ENCODE measurements at regions not wholly inside any gene's neighbourhood (a gene's known extent, or its start where the extent isn't known, plus 50 kb on each side); places are given as distances from the start of the nearest gene placed in this dataset.

- POLR2A ChIA-PET, result no interaction called here
- CTCF ChIA-PET, result no interaction called here
These were observed 185.0 kb downstream of the SEMA6A start for GRCh38 chr5:116389601-116390000.

- CTCF ChIA-PET, result interaction anchor here (0.6 kb wide), 1 partner anchor 159 kb away, joined by 5 read pairs; no protein-coding TSS in a partner anchor
These were observed 185.9 kb downstream of the SEMA6A start for GRCh38 chr5:116388564-116389258.

GRCh38 chr5:116387738-116388137 lies 186.9 kb downstream of the SEMA6A start:
- ChIA-PET CTCF (no interaction called here), POLR2A (no interaction called here)

More at GRCh38 chr5:116388564-116389258, 185.9 kb downstream of the SEMA6A start:
- POLR2A ChIA-PET, result no interaction called here

GRCh38 chr5:116386633-116387032 lies 188.0 kb downstream of the SEMA6A start:
- POLR2A ChIA-PET, result no interaction called here
- CTCF ChIA-PET, result no interaction called here

GRCh38 chr5:116382874-116383266 lies 191.8 kb downstream of the SEMA6A start:
- CTCF ChIA-PET, result no interaction called here
- POLR2A ChIA-PET, result no interaction called here

- POLR2A ChIA-PET, result no interaction called here
- CTCF ChIA-PET, result no interaction called here
These were observed 192.4 kb downstream of the SEMA6A start for GRCh38 chr5:116382032-116382873.

- ChIA-PET POLR2A (no interaction called here), CTCF (no interaction called here)
These were observed 193.4 kb downstream of the SEMA6A start for GRCh38 chr5:116381201-116381600.

- CTCF ChIA-PET, result no interaction called here
- POLR2A ChIA-PET, result no interaction called here
These were observed 194.0 kb downstream of the SEMA6A start for GRCh38 chr5:116380621-116381020.

- CTCF ChIA-PET, result no interaction called here
These were observed 195.3 kb downstream of the SEMA6A start for GRCh38 chr5:116379306-116379705.

GRCh38 chr5:116378777-116379121 lies 195.9 kb downstream of the SEMA6A start:
- POLR2A ChIA-PET, result no interaction called here
- CTCF ChIA-PET, result interaction anchor here (0.6 kb wide), 1 partner anchor 51 kb away, joined by 3 read pairs; no protein-coding TSS in a partner anchor

More at GRCh38 chr5:116379306-116379705, 195.3 kb downstream of the SEMA6A start:
- POLR2A ChIA-PET, result no interaction called here

- POLR2A ChIA-PET, result no interaction called here
- CTCF ChIA-PET, result interaction anchor here (0.6 kb wide), 1 partner anchor 50 kb away, joined by 3 read pairs; no protein-coding TSS in a partner anchor
These were observed 196.4 kb downstream of the SEMA6A start for GRCh38 chr5:116378007-116378776.

GRCh38 chr5:116377276-116378006 lies 197.2 kb downstream of the SEMA6A start:
- CTCF ChIA-PET, result no interaction called here
- POLR2A ChIA-PET, result no interaction called here

GRCh38 chr5:116375926-116376325 lies 198.7 kb downstream of the SEMA6A start:
- POLR2A ChIA-PET, result no interaction called here
- CTCF ChIA-PET, result no interaction called here

- POLR2A ChIA-PET, result no interaction called here
- CTCF ChIA-PET, result no interaction called here
These were observed 200.2 kb downstream of the SEMA6A start for GRCh38 chr5:116374434-116374852.

- CTCF ChIA-PET, result no interaction called here
- POLR2A ChIA-PET, result no interaction called here
These were observed 201.6 kb downstream of the SEMA6A start for GRCh38 chr5:116372931-116373597.

GRCh38 chr5:116371935-116372334 lies 202.7 kb downstream of the SEMA6A start:
- ChIA-PET CTCF (no interaction called here), POLR2A (no interaction called here)

- ChIA-PET CTCF (no interaction called here), POLR2A (no interaction called here)
These were observed 203.2 kb downstream of the SEMA6A start for GRCh38 chr5:116371431-116371830.

GRCh38 chr5:116370886-116371285 lies 203.7 kb downstream of the SEMA6A start:
- POLR2A ChIA-PET, result no interaction called here
- CTCF ChIA-PET, result no interaction called here

GRCh38 chr5:116370149-116370548 lies 204.5 kb downstream of the SEMA6A start:
- POLR2A ChIA-PET, result no interaction called here
- CTCF ChIA-PET, result no interaction called here

All from activated CD8-positive, alpha-beta memory T cell treated with anti-CD3 and anti-CD28 coated beads for 36 hours (primary cell).